WERI-Rb-1 (cell line): ENCODE measurements at regions not wholly inside any gene's neighbourhood (a gene's known extent, or its start where the extent isn't known, plus 50 kb on each side); places are given as distances from the start of the nearest gene placed in this dataset.
A peak's percentile ranks its signal among the peaks of the same experiment; 100 is the strongest.

Experiments used
- DNase-seq: peaks from one replicate; pipeline ENCODE4 v3.0.0-alpha.2; 2020
- H3K27ac ChIP-seq: fragments of 250-450 bp; sonication (Bioruptor Pico); 2 replicates; pipeline ENCODE4 v1.5.1; 2020; ENCODE audit warnings: mild to moderate bottlenecking, moderate library complexity
- H3K27me3 ChIP-seq: fragments of 250-450 bp; sonication (Bioruptor Pico); 2 replicates; pipeline ENCODE4 v1.5.1; 2021; ENCODE audit warnings: mild to moderate bottlenecking, low read depth, moderate library complexity; ENCODE audit not compliant: insufficient read depth, severe bottlenecking
- H3K36me3 ChIP-seq: fragments of 250-450 bp; sonication (Bioruptor Pico); 2 replicates; pipeline ENCODE4 v1.5.1; 2020; ENCODE audit warnings: mild to moderate bottlenecking, moderate library complexity
- H3K4me3 ChIP-seq: 2 replicates; pipeline ENCODE4 v1.5.1; 2011; ENCODE audit warnings: low read depth, mild to moderate bottlenecking, control low read depth, low read length
- H3K9me3 ChIP-seq: fragments of 250-450 bp; sonication (Bioruptor Pico); 2 replicates; pipeline ENCODE4 v1.5.1; 2021; ENCODE audit warnings: mild to moderate bottlenecking, moderate library complexity; ENCODE audit not compliant: severe bottlenecking
- TF ChIP-seq, protein P1 (sequence below): IDR thresholded peaks from 2 replicates; pipeline ENCODE4 v1.5.1; 2011; ENCODE audit warnings: low read depth, mild to moderate bottlenecking, control low read depth, inconsistent platforms, low read length

DNA sequence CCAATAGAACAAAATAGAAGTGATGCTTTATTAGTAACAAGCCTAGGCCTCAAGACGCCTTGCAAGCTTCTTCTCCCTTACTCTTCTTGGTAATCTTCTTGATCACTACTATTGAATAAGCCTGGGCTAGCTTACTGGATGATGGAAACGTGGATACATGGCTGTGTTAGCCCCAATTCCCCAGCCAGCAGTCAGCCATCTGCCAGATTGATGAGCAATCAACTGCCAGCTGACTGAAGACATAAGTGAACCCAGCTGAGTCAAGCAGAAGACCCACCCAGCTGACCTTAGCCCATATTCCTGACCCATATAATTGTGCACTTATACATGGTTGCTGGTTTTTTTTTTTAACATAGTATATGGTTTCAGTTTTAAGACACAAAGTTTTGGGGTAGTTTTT, 130.4 kb downstream of the DHX15 start:
- no peak overlapping the region for H3K4me3 ChIP-seq
- H3K9me3 ChIP-seq: peaks cover 4% of the 10 kb centered on the region
- H3K27ac ChIP-seq: no peak overlapping the region
- TF ChIP-seq, protein P1, sequence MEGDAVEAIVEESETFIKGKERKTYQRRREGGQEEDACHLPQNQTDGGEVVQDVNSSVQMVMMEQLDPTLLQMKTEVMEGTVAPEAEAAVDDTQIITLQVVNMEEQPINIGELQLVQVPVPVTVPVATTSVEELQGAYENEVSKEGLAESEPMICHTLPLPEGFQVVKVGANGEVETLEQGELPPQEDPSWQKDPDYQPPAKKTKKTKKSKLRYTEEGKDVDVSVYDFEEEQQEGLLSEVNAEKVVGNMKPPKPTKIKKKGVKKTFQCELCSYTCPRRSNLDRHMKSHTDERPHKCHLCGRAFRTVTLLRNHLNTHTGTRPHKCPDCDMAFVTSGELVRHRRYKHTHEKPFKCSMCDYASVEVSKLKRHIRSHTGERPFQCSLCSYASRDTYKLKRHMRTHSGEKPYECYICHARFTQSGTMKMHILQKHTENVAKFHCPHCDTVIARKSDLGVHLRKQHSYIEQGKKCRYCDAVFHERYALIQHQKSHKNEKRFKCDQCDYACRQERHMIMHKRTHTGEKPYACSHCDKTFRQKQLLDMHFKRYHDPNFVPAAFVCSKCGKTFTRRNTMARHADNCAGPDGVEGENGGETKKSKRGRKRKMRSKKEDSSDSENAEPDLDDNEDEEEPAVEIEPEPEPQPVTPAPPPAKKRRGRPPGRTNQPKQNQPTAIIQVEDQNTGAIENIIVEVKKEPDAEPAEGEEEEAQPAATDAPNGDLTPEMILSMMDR: no peak
- H3K27me3 ChIP-seq: no peaks in the 10 kb centered on the region
- H3K36me3 ChIP-seq: no peaks in the 10 kb centered on the region
- peak; percentile 27 for DNase-seq

DNA sequence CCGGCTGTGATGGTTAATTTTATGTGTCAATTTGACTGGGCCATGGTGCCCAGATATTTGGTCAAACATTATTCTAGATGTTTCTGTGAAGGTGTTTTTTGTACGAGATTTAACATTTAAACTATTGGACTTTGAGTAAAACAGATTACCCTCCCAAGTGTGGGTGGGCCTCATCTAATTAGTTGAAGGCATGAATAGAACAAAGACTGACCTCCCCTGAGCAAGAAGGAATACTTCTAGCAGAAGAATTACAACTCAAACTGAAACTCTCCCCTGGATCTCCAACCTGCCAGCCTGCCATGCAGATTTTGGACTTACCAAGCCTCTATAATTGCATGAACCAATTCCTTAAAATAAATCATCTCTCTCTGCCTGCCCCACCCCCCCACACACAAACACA, 132.5 kb downstream of the DHX15 start:
- Histone ChIP-seq H3K9me3 (peaks cover 4% of the 10 kb centered on the region), H3K27me3 (no peaks in the 10 kb centered on the region), H3K4me3 (no peak overlapping the region), H3K27ac (no peak overlapping the region), H3K36me3 (no peaks in the 10 kb centered on the region)
- TF ChIP-seq, protein P1: no peak
- DNase-seq: no peak

DNA sequence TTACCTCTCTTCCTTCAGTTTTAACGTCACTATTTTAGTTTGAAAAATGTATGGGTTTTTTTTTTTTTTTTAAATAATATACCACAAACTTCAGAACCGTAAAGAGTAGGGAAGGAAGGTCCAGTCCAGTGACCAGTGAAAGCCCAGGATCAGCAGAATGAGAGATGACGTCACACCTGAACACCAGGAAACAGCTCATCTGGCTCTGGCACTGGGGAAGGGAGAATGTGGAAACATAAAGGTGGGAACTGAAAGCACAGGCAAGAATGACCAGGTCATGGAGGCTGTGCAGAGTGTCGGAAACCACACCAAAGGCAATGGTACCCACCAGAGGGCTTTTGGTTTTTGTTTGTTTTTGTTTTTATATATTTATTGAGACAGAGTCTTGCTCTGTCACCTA, 141.2 kb downstream of the DHX15 start:
- no peak overlapping the region for H3K27ac ChIP-seq
- TF ChIP-seq, protein P1: no peak
- no peak overlapping the region for H3K4me3 ChIP-seq
- no peaks in the 10 kb centered on the region for H3K27me3 ChIP-seq
- no peak for DNase-seq
- H3K36me3 ChIP-seq: no peaks in the 10 kb centered on the region
- no peaks in the 10 kb centered on the region for H3K9me3 ChIP-seq

DNA sequence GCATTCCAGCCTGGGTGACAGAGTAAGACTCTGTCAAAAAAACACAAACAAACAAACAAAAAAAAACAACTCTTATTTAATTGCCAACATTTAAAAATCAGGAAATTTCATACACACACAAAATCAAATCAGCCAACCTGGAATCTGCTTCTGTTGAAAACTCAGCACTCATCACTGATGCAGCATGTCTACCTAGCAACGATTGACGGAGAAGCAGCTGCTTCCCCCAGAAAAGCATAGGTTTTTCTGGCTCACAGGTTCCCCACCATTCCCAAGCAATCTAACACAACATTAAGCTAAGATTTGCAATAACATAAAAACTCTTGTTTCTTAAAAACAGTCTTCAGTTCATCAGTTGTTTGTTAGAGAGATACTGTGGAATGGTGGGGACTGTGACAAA, 143.6 kb downstream of the DHX15 start:
- H3K9me3 ChIP-seq: no peaks in the 10 kb centered on the region
- TF ChIP-seq, protein P1: no peak
- H3K27ac ChIP-seq: no peak overlapping the region
- H3K4me3 ChIP-seq: no peak overlapping the region
- no peaks in the 10 kb centered on the region for H3K36me3 ChIP-seq
- DNase-seq: no peak
- H3K27me3 ChIP-seq: no peaks in the 10 kb centered on the region

DNA sequence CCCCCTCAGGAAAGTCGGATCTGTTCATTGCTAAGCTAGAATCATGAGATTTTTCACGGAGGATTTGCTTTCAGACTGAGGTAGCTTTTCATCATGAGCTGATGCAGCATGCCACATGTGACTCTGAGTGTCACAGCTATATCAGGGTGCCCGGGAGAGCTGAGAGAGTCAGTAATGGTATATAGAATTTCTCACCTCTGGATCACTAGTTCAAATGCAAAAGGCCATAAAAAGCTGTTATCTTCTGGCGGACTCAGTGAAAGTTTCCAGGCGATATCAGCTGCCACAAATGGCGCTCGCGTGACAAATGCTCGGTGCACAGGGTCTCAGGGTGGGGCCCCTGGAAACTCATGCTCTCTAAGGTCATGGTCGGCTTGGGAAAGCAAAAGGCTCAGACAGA, 150.1 kb downstream of the DHX15 start:
- Histone ChIP-seq H3K27me3 (no peaks in the 10 kb centered on the region), H3K27ac (peak overlapping the region; percentile 92), H3K9me3 (no peaks in the 10 kb centered on the region), H3K4me3 (peak overlapping the region; percentile 43), H3K36me3 (no peaks in the 10 kb centered on the region)
- DNase-seq: peak; percentile 61
- TF ChIP-seq, protein P1: no peak

DNA sequence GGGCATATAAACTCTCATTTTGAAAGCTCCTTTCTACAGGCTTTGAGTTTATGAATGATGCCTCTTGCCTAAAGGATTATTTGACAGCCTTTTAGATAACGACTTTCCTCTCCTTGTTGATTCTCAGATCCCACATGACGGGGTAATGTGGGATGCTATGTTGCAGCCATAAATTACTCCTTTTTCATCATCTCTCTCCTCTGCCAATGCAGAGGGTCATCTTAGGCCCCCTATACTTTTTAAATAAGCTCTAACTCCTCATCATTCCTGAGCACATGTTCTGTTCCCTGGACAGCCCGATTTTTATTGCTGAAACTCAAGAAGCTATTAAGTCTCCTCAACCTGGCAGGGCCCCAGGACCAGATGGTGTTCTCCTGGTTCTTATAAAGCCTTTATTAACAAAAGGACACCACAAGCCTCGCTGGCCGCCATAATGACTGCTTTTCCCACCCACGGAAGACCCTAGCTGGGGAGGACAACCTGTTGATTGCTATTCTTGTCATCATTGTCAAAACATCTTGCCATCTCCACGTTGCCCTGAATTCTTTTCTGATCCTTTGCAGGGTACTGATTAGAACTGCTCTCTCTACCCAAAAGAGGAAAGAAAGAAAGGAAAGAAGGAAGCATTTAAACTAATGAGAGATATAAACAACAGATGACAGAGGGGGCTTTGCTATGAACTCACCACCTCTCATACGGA, 150.7 kb downstream of the DHX15 start:
- DNase-seq: peak; percentile 89
- TF ChIP-seq, protein P1: no peak
- H3K27me3 ChIP-seq: no peaks in the 10 kb centered on the region

More for the DNA sequence above, 150.7 kb downstream of the DHX15 start:
- Histone ChIP-seq H3K4me3 (peak overlapping the region; percentile 43), H3K9me3 (no peaks in the 10 kb centered on the region), H3K36me3 (no peaks in the 10 kb centered on the region), H3K27ac (peak overlapping the region; percentile 92)
